Thoracic aorta (tissue), 2 donors: ENCODE measurements at regions not wholly inside any gene's neighbourhood (a gene's known extent, or its start where the extent isn't known, plus 50 kb on each side); places are given as distances from the start of the nearest gene placed in this dataset.
"Not testable (repeated sequence)": the region's sequence is repeated elsewhere in the genome, so short reads cannot be mapped to it uniquely, and the experiment has no call there.

ENCODE experiments used
- ATAC-seq: fragments of 150-250 bp; one replicate; pipeline ENCODE4 v1.8.0; 2017; ENCODE audit warnings: low read depth; ENCODE audit not compliant: insufficient number of reproducible peaks, low FRiP score
- DNase-seq: peaks from one replicate; pipeline ENCODE4 v3.0.0-alpha.2; 2020; ENCODE audit warnings: low spot score
- H3K27ac ChIP-seq, 2 donors: fragments of 200-600 bp; sonication (generic); 1 replicate in 1 of 2; 2 replicates in 1 of 2; pipeline ENCODE4 v1.5.1; 2016; ENCODE audit warnings: mild to moderate bottlenecking in 2 of 2, moderate library complexity in 2 of 2
- H3K27me3 ChIP-seq: fragments of 200-600 bp; sonication (generic); replicated peaks from 2 replicates; pipeline ENCODE4 v1.6.0; 2016; ENCODE audit warnings: mild to moderate bottlenecking; ENCODE audit not compliant: insufficient read depth
- H3K36me3 ChIP-seq: fragments of 200-600 bp; sonication (generic); one replicate; pipeline ENCODE4 v1.5.1; 2016
- H3K4me1 ChIP-seq, 2 donors: fragments of 200-600 bp; sonication (generic); 1 replicate in 1 of 2; 2 replicates in 1 of 2; pipeline versions ENCODE4 v1.5.1 to v1.6.0; 2016; ENCODE audit warnings: low read depth in 2 of 2, mild to moderate bottlenecking in 1 of 2; ENCODE audit not compliant: control insufficient read depth in 1 of 2
- H3K4me3 ChIP-seq: fragments of 200-600 bp; sonication (generic); 2 replicates; pipeline ENCODE4 v1.5.1; 2016; ENCODE audit warnings: mild to moderate bottlenecking
- H3K9me3 ChIP-seq: fragments of 200-600 bp; sonication (generic); 2 replicates; pipeline ENCODE4 v1.5.1; 2016
- TF ChIP-seq, protein P1 (sequence below): fragments of 200-600 bp; sonication (generic); IDR thresholded peaks from one replicate; pipeline ENCODE4 v1.5.1; 2019; ENCODE audit warnings: antibody characterized with exemption

DNA sequence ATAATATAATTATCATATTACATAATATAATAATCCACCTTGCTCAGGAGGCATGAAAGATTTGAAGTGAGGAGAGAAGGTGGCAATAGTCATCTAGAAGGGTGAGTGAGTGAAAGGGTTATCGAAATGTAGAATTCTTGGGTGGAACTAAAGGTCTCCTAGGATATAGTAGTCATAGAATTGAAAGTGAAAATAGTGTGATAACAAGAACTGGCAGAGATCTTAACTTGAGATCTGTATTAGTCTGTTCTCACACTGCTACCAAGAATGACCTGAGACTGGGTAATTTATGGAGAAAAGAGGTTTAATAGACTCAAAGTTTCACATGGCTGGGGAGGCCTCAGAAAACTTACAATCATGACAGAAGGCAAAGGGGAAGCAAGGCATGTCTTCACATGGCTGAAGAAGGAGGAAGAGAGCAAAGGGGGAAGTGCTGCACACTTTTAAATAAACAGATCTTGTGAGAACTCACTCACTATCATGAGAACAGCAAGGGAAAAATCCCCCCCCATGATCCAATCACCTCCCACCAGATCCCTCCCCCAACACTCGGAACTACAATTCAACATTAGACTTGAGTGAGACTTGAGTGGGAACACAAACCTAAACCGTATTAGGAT, 351.5 kb downstream of the NR4A2 start:
- H3K36me3 ChIP-seq: no peaks in the 10 kb centered on the region
- H3K9me3 ChIP-seq: no peaks in the 10 kb centered on the region
- DNase-seq (no peak), ATAC-seq (no peak)
- no peak overlapping the region for H3K27ac ChIP-seq
- no peak overlapping the region for H3K4me3 ChIP-seq
- TF ChIP-seq, protein P1, sequence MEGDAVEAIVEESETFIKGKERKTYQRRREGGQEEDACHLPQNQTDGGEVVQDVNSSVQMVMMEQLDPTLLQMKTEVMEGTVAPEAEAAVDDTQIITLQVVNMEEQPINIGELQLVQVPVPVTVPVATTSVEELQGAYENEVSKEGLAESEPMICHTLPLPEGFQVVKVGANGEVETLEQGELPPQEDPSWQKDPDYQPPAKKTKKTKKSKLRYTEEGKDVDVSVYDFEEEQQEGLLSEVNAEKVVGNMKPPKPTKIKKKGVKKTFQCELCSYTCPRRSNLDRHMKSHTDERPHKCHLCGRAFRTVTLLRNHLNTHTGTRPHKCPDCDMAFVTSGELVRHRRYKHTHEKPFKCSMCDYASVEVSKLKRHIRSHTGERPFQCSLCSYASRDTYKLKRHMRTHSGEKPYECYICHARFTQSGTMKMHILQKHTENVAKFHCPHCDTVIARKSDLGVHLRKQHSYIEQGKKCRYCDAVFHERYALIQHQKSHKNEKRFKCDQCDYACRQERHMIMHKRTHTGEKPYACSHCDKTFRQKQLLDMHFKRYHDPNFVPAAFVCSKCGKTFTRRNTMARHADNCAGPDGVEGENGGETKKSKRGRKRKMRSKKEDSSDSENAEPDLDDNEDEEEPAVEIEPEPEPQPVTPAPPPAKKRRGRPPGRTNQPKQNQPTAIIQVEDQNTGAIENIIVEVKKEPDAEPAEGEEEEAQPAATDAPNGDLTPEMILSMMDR: no peak
- no peaks in the 10 kb centered on the region for H3K27me3 ChIP-seq
- no peaks in the 10 kb centered on the region for H3K4me1 ChIP-seq

DNA sequence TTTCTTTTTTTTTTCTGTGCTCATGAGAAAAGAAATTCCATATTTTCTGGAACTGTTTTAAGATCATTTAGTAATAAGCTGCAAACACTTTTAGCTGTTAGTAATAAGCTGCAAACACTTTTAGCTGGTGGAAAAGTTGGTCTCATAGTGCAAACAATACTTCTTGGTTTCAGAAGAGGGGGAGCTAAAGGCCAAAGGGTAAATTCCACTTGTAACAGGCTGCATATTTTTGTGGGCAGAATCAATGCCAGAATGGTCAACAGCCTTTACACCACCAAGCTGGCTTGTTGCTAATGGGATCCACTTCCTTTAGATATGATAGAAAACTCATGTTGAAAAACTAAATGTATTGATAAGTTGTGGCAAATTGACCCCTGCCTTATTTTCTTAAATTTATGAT, 356.8 kb downstream of the NR4A2 start:
- DNase-seq: no peak

DNA sequence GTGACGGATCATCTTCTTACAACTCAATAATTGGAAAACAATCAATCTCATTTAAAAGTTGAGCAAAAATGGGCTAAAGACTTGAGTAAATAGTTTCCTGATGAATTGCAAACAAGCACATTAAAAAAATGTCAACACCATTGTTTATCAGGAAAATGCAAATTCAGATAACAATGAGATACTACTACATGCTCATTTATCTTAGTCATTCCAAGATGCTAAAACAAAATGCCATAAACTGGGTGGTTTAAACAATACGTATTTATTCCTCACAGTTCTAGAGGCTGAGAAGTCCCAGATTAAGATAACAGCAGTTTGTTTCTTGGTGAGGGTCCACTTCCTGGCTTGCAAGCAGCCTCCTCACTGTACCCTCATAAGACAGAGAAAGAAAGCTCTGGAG, 359.6 kb downstream of the NR4A2 start:
- TF ChIP-seq, protein P1: no peak
- DNase-seq (no peak), ATAC-seq (no peak)
- Histone ChIP-seq H3K27me3 (no peaks in the 10 kb centered on the region), H3K27ac (no peak overlapping the region), H3K4me1 (no peaks in the 10 kb centered on the region), H3K9me3 (no peaks in the 10 kb centered on the region), H3K36me3 (no peaks in the 10 kb centered on the region), H3K4me3 (no peak overlapping the region)

More for the DNA sequence above, 356.8 kb downstream of the NR4A2 start:
- no peaks in the 10 kb centered on the region for H3K27me3 ChIP-seq
- no peaks in the 10 kb centered on the region for H3K4me1 ChIP-seq
- H3K36me3 ChIP-seq: no peaks in the 10 kb centered on the region
- H3K9me3 ChIP-seq: no peaks in the 10 kb centered on the region
- TF ChIP-seq, protein P1: no peak
- no peak overlapping the region for H3K4me3 ChIP-seq
- no peak for ATAC-seq
- H3K27ac ChIP-seq: no peak overlapping the region

DNA sequence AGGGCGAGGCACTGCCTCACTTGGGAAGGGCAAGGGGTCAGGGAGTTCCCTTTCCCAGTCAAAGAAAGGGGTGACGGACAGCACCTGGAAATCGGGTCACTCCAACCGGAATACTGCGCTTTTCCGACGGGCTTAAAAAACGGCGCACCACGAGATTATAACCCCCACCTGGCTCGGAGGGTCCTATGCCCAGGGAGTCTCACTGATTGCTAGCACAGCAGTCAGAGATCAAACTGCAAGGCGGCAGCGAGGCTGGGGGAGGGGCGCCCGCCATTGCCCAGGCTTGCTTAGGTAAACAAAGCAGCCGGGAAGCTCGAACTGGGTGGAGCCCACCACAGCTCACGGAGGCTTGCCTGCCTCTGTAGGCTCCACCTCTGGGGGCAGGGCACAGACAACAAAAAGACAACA, 366.5 kb downstream of the NR4A2 start:
- not testable (repeated sequence) for H3K4me1 ChIP-seq, DNase-seq, H3K9me3 ChIP-seq, H3K27me3 ChIP-seq, ATAC-seq, H3K27ac ChIP-seq, H3K4me3 ChIP-seq, H3K36me3 ChIP-seq

DNA sequence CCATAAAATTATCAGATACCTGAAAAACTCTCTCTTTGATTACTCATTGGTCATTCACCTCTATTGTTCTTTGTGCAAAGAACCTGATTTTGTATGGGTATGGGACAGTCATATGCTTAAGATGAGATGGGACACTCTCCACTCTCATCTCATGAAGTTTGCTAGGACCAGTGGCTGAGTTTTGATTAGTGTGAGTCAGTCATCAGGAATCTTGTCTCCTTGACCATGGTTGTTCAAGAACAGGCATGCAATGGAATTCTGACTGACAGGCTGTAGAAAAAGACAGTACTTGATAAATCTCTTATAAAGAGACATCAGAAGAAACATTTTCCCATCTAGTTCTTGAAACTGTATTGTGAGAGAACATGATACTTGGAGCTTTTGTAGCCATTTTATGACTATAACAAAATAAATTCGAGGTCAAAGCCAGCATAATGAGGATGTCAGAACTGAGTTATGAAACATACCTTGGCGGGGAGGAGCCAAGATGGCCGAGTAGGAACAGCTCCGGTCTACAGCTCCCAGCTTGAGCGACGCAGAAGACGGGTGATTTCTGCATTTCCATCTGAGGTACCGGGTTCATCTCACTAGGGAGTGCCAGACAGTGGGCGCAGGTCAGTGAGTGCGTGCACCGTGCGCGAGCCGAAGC, 367.0 kb downstream of the NR4A2 start:
- DNase-seq (no peak), ATAC-seq (no peak)
- Histone ChIP-seq H3K4me3 (no peak overlapping the region), H3K27me3 (no peaks in the 10 kb centered on the region), H3K27ac (no peak overlapping the region), H3K4me1 (no peaks in the 10 kb centered on the region), H3K36me3 (no peaks in the 10 kb centered on the region), H3K9me3 (no peaks in the 10 kb centered on the region)
- TF ChIP-seq, protein P1: no peak
